CD14-positive monocyte (primary cell): ENCODE measurements at regions not wholly inside any gene's neighbourhood (a gene's known extent, or its start where the extent isn't known, plus 50 kb on each side); places are given as distances from the start of the nearest gene placed in this dataset.

Experiments
- DNase-seq, 3 donors: peaks; one replicate each; pipeline ENCODE4 v3.0.0-alpha.2; 2011 to 2022
- H2AFZ ChIP-seq: 2 replicates; pipeline ENCODE4 v1.6.0; 2012; ENCODE audit warnings: mild to moderate bottlenecking, low read depth, low read length, inconsistent platforms; ENCODE audit not compliant: insufficient read depth, poor library complexity, severe bottlenecking
- H3K27ac ChIP-seq, 2 donors: 1 replicate in 1 of 2; 2 replicates in 1 of 2; pipeline ENCODE4 v1.5.1; 2012 to 2013; ENCODE audit warnings: low read length in 2 of 2, control low read depth in 1 of 2, inconsistent platforms in 1 of 2, low read depth in 1 of 2, mild to moderate bottlenecking in 1 of 2
- H3K27me3 ChIP-seq, 2 donors: one replicate each; pipeline versions ENCODE4 v1.6.0 to v1.6.1; 2011 to 2013; ENCODE audit warnings: low read length in 2 of 2; ENCODE audit not compliant: control insufficient read depth in 2 of 2, insufficient read depth in 2 of 2
- H3K36me3 ChIP-seq, 2 donors: replicated peaks in 1 of 2; 1 replicate in 1 of 2; 2 replicates in 1 of 2; pipeline versions ENCODE4 v1.5.1 to v1.6.1; 2012 to 2013; ENCODE audit warnings: low read length in 2 of 2, control low read depth in 1 of 2, inconsistent platforms in 1 of 2, mild to moderate bottlenecking in 1 of 2; ENCODE audit not compliant: insufficient read depth in 2 of 2, control insufficient read depth in 1 of 2
- H3K4me1 ChIP-seq, 2 donors: 1 replicate in 1 of 2; 2 replicates in 1 of 2; pipeline versions ENCODE4 v1.5.1 to v1.6.1; 2012 to 2013; ENCODE audit warnings: low read length in 2 of 2, control low read depth in 1 of 2, inconsistent platforms in 1 of 2, mild to moderate bottlenecking in 1 of 2, moderate library complexity in 1 of 2; ENCODE audit not compliant: insufficient read depth in 2 of 2, control insufficient read depth in 1 of 2
- H3K4me2 ChIP-seq: replicated peaks from 2 replicates; pipeline ENCODE3; 2012; ENCODE audit warnings: low read length, moderate library complexity, mild to moderate bottlenecking; ENCODE audit not compliant: poor library complexity, severe bottlenecking; ENCODE audit errors: extremely low read depth
- H3K4me3 ChIP-seq, 3 experiments: fragments of 200-600 bp in 1 of 3; sonication (generic) in 1 of 3; replicated peaks in 1 of 3; 1 replicate in 2 of 3; 2 replicates in 1 of 3; pipeline ENCODE4 v1.5.1; 2011 to 2013; ENCODE audit warnings: low read length in 3 of 3, mild to moderate bottlenecking in 3 of 3, control low read depth in 2 of 3, low read depth in 2 of 3, inconsistent platforms in 1 of 3, moderate library complexity in 1 of 3
- H3K79me2 ChIP-seq: 2 replicates; pipeline ENCODE4 v1.6.0; 2012; ENCODE audit warnings: mild to moderate bottlenecking, control low read depth, inconsistent platforms, low read length, moderate library complexity; ENCODE audit not compliant: insufficient read depth
- H3K9ac ChIP-seq: 2 replicates; pipeline ENCODE4 v1.6.0; 2017; ENCODE audit warnings: low read length, mild to moderate bottlenecking; ENCODE audit not compliant: insufficient read depth, poor library complexity, severe bottlenecking
- H3K9me3 ChIP-seq, 2 donors: replicated peaks in 1 of 2; 1 replicate in 1 of 2; 2 replicates in 1 of 2; pipeline versions ENCODE4 v1.5.1 to v1.6.1; 2012 to 2013; ENCODE audit warnings: low read length in 2 of 2, control low read depth in 1 of 2; ENCODE audit not compliant: control insufficient read depth in 1 of 2, insufficient read depth in 1 of 2
- H4K20me1 ChIP-seq: 2 replicates; pipeline ENCODE4 v1.6.0; 2012; ENCODE audit warnings: mild to moderate bottlenecking, low read length, control low read depth, moderate library complexity; ENCODE audit not compliant: insufficient read depth
- H3K27ac Mint-ChIP-seq, 7 donors: one replicate each; pipeline ENCODE4 v1.8.0; 2020; ENCODE audit warnings: mild to moderate bottlenecking in 7 of 7, mixed read lengths in 7 of 7, moderate library complexity in 6 of 7, inconsistent platforms in 2 of 7
- H3K27me3 Mint-ChIP-seq, 3 donors: one replicate each; pipeline ENCODE4 v1.8.0; 2021 to 2022; ENCODE audit warnings: low read depth in 3 of 3, mild to moderate bottlenecking in 3 of 3, mixed read lengths in 3 of 3, moderate library complexity in 3 of 3, inconsistent platforms in 1 of 3
- H3K36me3 Mint-ChIP-seq, 2 donors: one replicate each; pipeline ENCODE4 v1.8.0; 2020; ENCODE audit warnings: mixed read lengths in 2 of 2, inconsistent platforms in 1 of 2, mild to moderate bottlenecking in 1 of 2
- H3K4me1 Mint-ChIP-seq: one replicate; pipeline ENCODE4 v1.8.0; 2020; ENCODE audit warnings: mild to moderate bottlenecking, mixed read lengths
- H3K4me3 Mint-ChIP-seq, 2 donors: one replicate each; pipeline ENCODE4 v1.8.0; 2020; ENCODE audit warnings: mild to moderate bottlenecking in 2 of 2, mixed read lengths in 2 of 2, moderate library complexity in 1 of 2
- H3K9me3 Mint-ChIP-seq, 7 donors: one replicate each; pipeline ENCODE4 v1.8.0; 2020 to 2022; ENCODE audit warnings: mixed read lengths in 7 of 7, mild to moderate bottlenecking in 6 of 7, moderate library complexity in 6 of 7, inconsistent platforms in 2 of 7
- CTCF ChIP-seq: fragments of 200-600 bp; IDR thresholded peaks from one replicate; pipeline ENCODE4 v1.8.0; 2022; ENCODE audit warnings: antibody characterized with exemption, mild to moderate bottlenecking
- WGBS: methylation state at CpG from one replicate; pipeline ENCODE4 v1.1.5; 2013; ENCODE audit warnings: missing lambda C conversion rate; ENCODE audit not compliant: insufficient coverage; 5-methylcytosine and 5-hydroxymethylcytosine counted together
- intact Hi-C, 2 donors: fragments of 100-400 bp; cut with micrococcal nuclease; formaldehyde crosslinking; loops; one replicate each; pipeline versions ENCODE4 v1.15.0 to v1.15.1; 2023

GRCh38 chr4:45578874-45579273 is 545.0 kb downstream of the GABRG1 start:
- intact Hi-C loops: no loop called here
- no CpG with 5 or more reads among the region's 1 CpG for WGBS
- H3K4me3 Mint-ChIP-seq: no peak overlapping the region

DNA sequence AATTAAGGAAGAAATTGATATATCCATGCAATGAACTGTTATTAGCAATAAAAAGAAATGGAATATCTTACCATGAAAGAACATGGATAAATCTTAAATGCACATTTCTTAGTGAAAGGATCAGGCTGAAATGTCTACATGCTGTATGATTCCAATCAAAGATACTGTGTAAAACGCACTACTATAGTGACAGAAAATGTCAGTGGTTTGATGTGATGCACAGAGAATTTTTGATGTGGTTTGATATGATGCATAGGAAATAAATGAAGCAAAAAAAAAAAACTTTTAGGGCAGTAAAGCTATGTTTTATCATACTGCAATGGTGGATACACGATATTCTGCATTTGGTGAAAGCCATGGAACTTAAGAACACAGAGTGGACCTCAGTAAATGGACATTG is 547.6 kb downstream of the GABRG1 start:
- H4K20me1 ChIP-seq: no peaks in the 10 kb centered on the region
- H3K4me2 ChIP-seq: no peak overlapping the region
- no peaks in the 10 kb centered on the region for H3K36me3 ChIP-seq
- no peak overlapping the region for H3K4me3 ChIP-seq
- H3K27me3 ChIP-seq: no peaks in the 10 kb centered on the region
- no peaks in the 10 kb centered on the region for H3K4me1 ChIP-seq
- Mint-ChIP-seq H3K27ac (no peak overlapping the region), H3K4me3 (no peak overlapping the region), H3K27me3 (peaks cover 0 to 2% (median 0%) of the 10 kb centered on the region in 3 donors), H3K9me3 (peaks cover 0 to 8% (median 2%) of the 10 kb centered on the region in 7 donors), H3K36me3 (no peaks in the 10 kb centered on the region), H3K4me1 (no peaks in the 10 kb centered on the region)
- DNase-seq: no peak
- WGBS: 93% methylated on average over 2 of the region's 2 CpGs
- no peak overlapping the region for H2AFZ ChIP-seq
- intact Hi-C loops: no loop called here
- H3K9me3 ChIP-seq: no peaks in the 10 kb centered on the region
- no peak for TF ChIP-seq CTCF
- H3K9ac ChIP-seq: no peak overlapping the region
- H3K27ac ChIP-seq: no peak overlapping the region
- H3K79me2 ChIP-seq: no peaks in the 10 kb centered on the region

More at GRCh38 chr4:45578874-45579273, 545.0 kb downstream of the GABRG1 start:
- Histone ChIP-seq H3K27me3 (no peaks in the 10 kb centered on the region), H3K9ac (no peak overlapping the region), H3K36me3 (no peaks in the 10 kb centered on the region), H3K4me3 (no peak overlapping the region), H2AFZ (no peak overlapping the region), H3K27ac (no peak overlapping the region), H3K4me1 (no peaks in the 10 kb centered on the region), H4K20me1 (no peaks in the 10 kb centered on the region), H3K4me2 (no peak overlapping the region), H3K79me2 (no peaks in the 10 kb centered on the region), H3K9me3 (no peaks in the 10 kb centered on the region)
- no peak for TF ChIP-seq CTCF
- peaks cover 0 to 8% (median 2%) of the 10 kb centered on the region in 7 donors for H3K9me3 Mint-ChIP-seq
- H3K36me3 Mint-ChIP-seq: no peaks in the 10 kb centered on the region
- H3K4me1 Mint-ChIP-seq: no peaks in the 10 kb centered on the region
- H3K27ac Mint-ChIP-seq: no peak overlapping the region
- H3K27me3 Mint-ChIP-seq: no peaks in the 10 kb centered on the region
- no peak for DNase-seq
